Neural crest cell (in vitro differentiated cells): ENCODE measurements at regions not wholly inside any gene's neighbourhood (a gene's known extent, or its start where the extent isn't known, plus 50 kb on each side); places are given as distances from the start of the nearest gene placed in this dataset.
A peak's percentile ranks its signal among the peaks of the same experiment; 100 is the strongest.

Experiments
- DNase-seq: peaks from one replicate; pipeline ENCODE4 v3.0.0; 2021; ENCODE audit warnings: low read depth, mixed read lengths, low spot score
- H3K27ac Mint-ChIP-seq: one replicate; pipeline ENCODE4 v1.8.0; 2021; ENCODE audit warnings: mild to moderate bottlenecking, mixed read lengths; ENCODE audit not compliant: unreplicated experiment
- H3K27me3 Mint-ChIP-seq: 2 replicates; pipeline ENCODE4 v1.8.0; 2021; ENCODE audit warnings: low read depth, mild to moderate bottlenecking, mixed read lengths
- H3K36me3 Mint-ChIP-seq: 2 replicates; pipeline ENCODE4 v1.8.0; 2021; ENCODE audit warnings: low read depth, mild to moderate bottlenecking, mixed read lengths
- H3K4me1 Mint-ChIP-seq: 2 replicates; pipeline ENCODE4 v1.8.0; 2021; ENCODE audit warnings: mixed read lengths
- H3K4me3 Mint-ChIP-seq: one replicate; pipeline ENCODE4 v1.8.0; 2021; ENCODE audit warnings: mild to moderate bottlenecking, mixed read lengths
- H3K9me3 Mint-ChIP-seq: 2 replicates; pipeline ENCODE4 v1.8.0; 2021; ENCODE audit warnings: mixed read lengths
- TF ChIP-seq, protein P1 (sequence below): fragments of 200-600 bp; sonication (generic); conservative IDR thresholded peaks from 2 replicates; pipeline ENCODE4 v1.5.0; 2021; ENCODE audit warnings: antibody characterized with exemption, mild to moderate bottlenecking

DNA sequence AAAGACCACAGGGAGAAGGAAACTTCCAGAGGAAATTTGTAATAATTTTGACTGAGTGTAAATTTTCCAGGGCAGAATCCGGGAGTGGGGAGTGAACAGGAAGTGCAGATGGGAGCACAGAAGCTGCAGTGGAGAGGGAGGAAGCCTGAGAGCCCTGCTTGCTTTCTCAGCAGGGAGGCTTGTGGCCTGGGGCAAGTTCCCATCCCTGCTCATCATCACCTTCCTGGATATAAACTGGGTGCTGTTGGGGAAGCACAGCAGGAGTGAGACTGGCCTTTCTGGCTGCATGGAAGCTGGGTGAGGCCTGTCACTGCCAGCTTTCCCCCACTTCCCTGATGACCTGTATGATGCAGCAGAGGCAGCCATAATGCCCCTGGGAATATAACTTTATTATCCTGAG is 532.9 kb downstream of the SLITRK6 start:
- H3K36me3 Mint-ChIP-seq: no peaks in the 10 kb centered on the region
- DNase-seq: no peak
- H3K9me3 Mint-ChIP-seq: peaks cover 8% of the 10 kb centered on the region
- H3K4me1 Mint-ChIP-seq: peaks cover 20% of the 10 kb centered on the region
- no peak overlapping the region for H3K4me3 Mint-ChIP-seq
- TF ChIP-seq, protein P1, sequence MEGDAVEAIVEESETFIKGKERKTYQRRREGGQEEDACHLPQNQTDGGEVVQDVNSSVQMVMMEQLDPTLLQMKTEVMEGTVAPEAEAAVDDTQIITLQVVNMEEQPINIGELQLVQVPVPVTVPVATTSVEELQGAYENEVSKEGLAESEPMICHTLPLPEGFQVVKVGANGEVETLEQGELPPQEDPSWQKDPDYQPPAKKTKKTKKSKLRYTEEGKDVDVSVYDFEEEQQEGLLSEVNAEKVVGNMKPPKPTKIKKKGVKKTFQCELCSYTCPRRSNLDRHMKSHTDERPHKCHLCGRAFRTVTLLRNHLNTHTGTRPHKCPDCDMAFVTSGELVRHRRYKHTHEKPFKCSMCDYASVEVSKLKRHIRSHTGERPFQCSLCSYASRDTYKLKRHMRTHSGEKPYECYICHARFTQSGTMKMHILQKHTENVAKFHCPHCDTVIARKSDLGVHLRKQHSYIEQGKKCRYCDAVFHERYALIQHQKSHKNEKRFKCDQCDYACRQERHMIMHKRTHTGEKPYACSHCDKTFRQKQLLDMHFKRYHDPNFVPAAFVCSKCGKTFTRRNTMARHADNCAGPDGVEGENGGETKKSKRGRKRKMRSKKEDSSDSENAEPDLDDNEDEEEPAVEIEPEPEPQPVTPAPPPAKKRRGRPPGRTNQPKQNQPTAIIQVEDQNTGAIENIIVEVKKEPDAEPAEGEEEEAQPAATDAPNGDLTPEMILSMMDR: no peak
- H3K27me3 Mint-ChIP-seq: no peaks in the 10 kb centered on the region
- H3K27ac Mint-ChIP-seq: peak overlapping the region; percentile 95

DNA sequence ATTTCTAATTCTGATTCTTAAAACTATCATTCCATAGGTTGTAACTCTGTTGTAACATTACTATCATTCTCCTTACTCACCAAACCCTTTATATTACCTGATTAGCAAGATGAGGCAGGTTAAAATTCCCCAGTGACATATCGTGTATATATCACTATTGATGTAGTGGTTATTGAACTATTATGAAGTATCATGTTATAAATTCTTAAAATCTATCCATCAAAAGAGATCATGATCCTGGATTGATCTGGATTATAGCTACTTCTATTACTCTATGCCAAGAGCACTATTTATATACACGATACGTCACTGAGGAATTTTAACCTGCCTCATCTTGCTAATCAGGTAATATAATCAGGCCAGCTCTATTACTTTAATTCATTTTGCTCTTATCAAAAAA is 533.9 kb downstream of the SLITRK6 start:
- Mint-ChIP-seq H3K9me3 (peaks cover 6% of the 10 kb centered on the region), H3K27ac (no peak overlapping the region), H3K4me3 (no peak overlapping the region), H3K27me3 (no peaks in the 10 kb centered on the region), H3K4me1 (peaks cover 20% of the 10 kb centered on the region), H3K36me3 (no peaks in the 10 kb centered on the region)
- DNase-seq: no peak
- TF ChIP-seq, protein P1: no peak

DNA sequence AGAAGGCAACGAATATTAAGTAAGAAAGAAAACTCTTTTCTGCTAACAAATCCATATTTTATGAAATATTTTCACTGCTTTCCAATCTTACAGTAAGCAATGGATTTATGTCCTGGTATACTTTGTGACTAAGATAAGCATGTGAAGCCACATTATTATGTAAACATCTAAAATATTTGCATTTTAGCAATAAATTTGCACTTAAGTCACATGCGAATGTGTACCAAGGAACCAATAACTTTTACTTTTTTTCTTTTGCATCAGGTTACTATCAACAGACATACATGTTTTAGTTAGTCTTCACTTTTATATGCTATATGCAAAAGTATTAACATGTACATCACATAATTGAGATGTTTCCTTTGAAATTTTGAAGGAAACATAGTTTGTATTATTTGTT is 536.7 kb downstream of the SLITRK6 start:
- H3K27me3 Mint-ChIP-seq: no peaks in the 10 kb centered on the region
- no peaks in the 10 kb centered on the region for H3K9me3 Mint-ChIP-seq
- H3K4me3 Mint-ChIP-seq: no peak overlapping the region
- H3K36me3 Mint-ChIP-seq: no peaks in the 10 kb centered on the region
- DNase-seq: no peak
- H3K4me1 Mint-ChIP-seq: peaks cover 20% of the 10 kb centered on the region
- no peak overlapping the region for H3K27ac Mint-ChIP-seq
- TF ChIP-seq, protein P1: no peak

DNA sequence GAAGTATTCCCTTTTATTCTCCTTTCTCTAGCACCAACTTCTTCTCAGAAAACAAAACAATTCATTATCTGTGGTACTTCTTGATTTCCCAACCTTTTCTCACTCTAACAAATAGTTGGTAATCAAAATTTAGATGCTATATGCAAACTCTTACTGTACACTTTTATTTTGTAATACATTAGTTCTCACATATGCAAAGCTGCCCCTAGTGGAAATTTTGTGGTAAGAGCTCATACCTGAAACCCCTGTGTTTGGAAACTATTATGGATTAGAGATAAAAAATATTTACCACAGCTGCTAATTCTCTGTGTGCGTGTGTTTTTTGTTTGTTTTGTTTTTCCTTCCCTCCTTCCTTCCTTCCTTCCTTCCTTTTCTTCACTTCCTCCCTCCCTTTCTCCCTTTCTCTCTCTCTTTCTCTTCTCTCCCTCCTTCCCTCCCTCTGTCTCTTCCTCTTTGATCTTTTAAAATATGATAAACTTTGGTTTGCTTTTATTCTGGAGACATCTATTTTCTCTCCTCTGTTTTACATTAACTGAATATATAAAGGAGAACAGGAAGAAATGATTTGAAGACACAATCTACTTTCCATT is 537.4 kb downstream of the SLITRK6 start:
- Mint-ChIP-seq H3K4me3 (no peak overlapping the region), H3K36me3 (no peaks in the 10 kb centered on the region), H3K27me3 (no peaks in the 10 kb centered on the region), H3K27ac (no peak overlapping the region), H3K4me1 (peaks cover 17% of the 10 kb centered on the region), H3K9me3 (no peaks in the 10 kb centered on the region)
- TF ChIP-seq, protein P1: peak; percentile 66
- DNase-seq: no peak

DNA sequence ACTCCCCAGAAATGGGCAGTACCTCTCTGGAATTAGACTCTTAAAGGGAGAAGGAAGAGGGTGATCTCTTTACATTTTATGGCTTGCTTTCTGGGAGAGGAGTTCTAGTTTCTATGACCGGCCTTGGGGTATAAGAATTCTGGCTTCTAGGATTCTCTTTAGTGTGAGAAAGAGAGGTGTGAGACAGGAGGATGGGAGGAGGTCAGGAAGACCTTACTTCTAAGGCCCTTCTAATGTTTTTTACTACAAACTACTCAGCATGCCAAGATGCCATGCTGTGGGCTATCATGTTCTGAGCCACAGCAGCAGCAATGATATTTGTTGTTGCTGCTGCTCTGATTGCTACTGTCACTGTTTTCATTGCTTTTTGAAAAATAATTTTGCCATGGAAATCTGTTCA is 538.3 kb downstream of the SLITRK6 start:
- no peaks in the 10 kb centered on the region for H3K36me3 Mint-ChIP-seq
- H3K4me1 Mint-ChIP-seq: peaks cover 9% of the 10 kb centered on the region
- TF ChIP-seq, protein P1: no peak
- H3K4me3 Mint-ChIP-seq: no peak overlapping the region
- no peaks in the 10 kb centered on the region for H3K9me3 Mint-ChIP-seq
- H3K27me3 Mint-ChIP-seq: no peaks in the 10 kb centered on the region
- no peak for DNase-seq
- no peak overlapping the region for H3K27ac Mint-ChIP-seq
